GM18951 (cell line): ENCODE measurements at regions not wholly inside any gene's neighbourhood (a gene's known extent, or its start where the extent isn't known, plus 50 kb on each side); places are given as distances from the start of the nearest gene placed in this dataset.

ENCODE experiments used
- POLR2A ChIP-seq: IDR thresholded peaks from 4 replicates; pipeline ENCODE4 v1.6.1; 2011; ENCODE audit warnings: mild to moderate bottlenecking; ENCODE audit not compliant: insufficient read length, insufficient read depth; ENCODE audit errors: extremely low read depth
- in situ Hi-C: fragments of 300-500 bp; cut with MboI; formaldehyde crosslinking; loops from one replicate; pipeline ENCODE4 v1.12.0; 2022; ENCODE audit warnings: low sequenced_read_pairs, mixed read lengths, inconsistent platforms; ENCODE audit not compliant: unreplicated experiment

DNA sequence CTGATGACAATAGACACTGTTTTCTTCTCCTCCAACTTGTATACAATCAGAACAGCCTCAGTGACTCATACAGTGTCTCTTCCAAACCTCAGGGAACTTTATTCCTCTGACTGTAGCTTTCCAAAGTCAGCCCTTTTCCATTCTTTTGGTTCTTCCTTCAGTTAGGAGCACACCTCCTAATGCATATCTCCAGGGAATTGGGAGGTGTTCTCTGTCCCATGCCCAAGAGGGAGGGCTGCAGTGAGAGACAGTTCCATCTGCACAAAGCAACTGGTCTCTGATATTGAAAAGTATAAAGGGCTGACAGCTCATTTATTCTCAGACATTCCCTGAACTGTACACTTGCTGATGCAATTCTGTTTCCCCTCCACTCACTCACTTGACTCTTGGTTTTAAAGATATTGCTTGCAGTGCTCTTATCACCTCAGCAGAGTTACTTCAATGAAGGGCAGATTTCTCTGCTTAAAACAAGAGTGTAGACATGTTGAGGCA lies 337.8 kb upstream of the TBC1D5 start:
- in situ Hi-C loops: no loop called here
- no peak for TF ChIP-seq POLR2A

DNA sequence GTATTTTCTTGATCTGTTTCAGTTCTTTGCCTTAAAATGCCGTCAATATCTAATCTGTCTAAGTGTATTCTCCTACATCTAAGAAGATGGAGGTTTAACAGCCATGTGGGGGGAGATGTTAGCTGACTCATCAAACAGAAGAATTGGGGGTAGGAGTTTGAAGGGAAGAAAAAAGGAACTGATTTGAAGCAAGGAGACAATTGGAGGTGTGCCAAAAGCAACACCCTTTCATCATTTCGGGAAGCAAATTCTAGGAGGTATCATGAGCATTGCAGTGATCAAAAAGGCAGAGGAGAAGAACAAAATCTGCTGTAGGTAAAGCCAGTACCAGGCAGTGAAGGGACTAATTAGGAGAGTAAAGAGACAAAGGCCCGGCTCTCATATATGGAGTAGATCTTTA lies 337.3 kb upstream of the TBC1D5 start:
- in situ Hi-C loops: no loop called here
- no peak for TF ChIP-seq POLR2A

- TF ChIP-seq POLR2A: no peak
- in situ Hi-C loops: no loop called here
These were observed 336.6 kb upstream of the TBC1D5 start for GRCh38 chr3:18079062-18079461.

DNA sequence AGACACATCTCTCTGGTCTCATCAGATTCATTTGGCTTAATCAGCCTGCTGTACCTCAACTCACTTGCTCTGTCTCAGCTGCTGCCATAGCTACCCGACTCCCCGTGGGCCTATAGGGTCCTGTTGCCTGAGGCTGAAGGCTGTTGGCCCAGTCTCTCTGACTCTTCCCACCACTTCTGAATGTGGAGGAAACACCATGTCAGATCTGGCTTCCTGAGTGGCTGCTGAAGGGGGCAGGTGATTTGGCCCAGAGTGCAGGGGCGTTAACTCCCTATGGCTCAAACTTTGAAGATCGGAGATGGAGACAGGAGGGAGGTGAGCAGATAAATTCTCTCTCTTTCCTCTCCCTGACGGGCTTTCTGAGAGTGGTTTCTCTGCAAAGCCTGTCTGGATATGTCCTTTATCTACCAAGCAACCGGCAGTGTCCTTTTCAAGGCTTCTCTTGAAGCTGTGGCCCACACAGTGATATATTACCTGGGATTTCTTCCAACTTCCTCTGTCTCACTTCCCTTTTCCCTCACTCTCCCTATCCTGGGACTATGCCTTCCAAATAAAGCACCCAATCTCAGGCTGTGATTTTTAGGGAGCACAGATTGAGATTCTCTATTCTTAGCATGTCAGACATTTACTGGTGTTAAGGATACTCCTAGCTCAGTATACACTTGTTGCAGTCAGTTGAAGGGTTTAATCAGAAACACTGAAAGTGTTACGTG lies 334.9 kb upstream of the TBC1D5 start:
- in situ Hi-C loops: no loop called here
- no peak for TF ChIP-seq POLR2A

- no peak for TF ChIP-seq POLR2A
- in situ Hi-C loops: no loop called here
These were observed 333.9 kb upstream of the TBC1D5 start for GRCh38 chr3:18076301-18076700.

GRCh38 chr3:18075799-18076198 lies 333.4 kb upstream of the TBC1D5 start:
- in situ Hi-C loops: no loop called here
- no peak for TF ChIP-seq POLR2A

GRCh38 chr3:18071833-18072232 lies 329.4 kb upstream of the TBC1D5 start:
- in situ Hi-C loops: no loop called here
- TF ChIP-seq POLR2A: no peak

- no peak for TF ChIP-seq POLR2A
- in situ Hi-C loops: no loop called here
These were observed 328.5 kb upstream of the TBC1D5 start for GRCh38 chr3:18070944-18071343.

DNA sequence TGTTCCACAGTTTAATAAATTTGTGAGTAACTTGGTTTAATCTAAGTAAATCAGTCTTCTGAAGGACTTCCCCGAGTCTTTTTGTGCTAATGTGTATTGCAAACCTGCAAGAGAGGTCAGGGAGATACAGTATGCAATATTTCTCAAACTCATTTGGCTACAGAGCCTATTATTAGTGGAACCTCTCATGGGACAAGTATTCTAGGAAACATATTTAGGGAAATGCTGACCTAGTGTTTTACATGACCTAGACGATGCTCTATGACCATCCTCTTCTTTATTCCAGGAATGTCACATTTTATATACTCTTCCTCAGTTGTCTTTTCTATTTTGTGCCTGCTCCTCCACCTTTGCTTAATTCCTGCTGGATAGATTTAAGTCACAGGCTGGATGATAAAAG lies 327.8 kb upstream of the TBC1D5 start:
- TF ChIP-seq POLR2A: no peak
- in situ Hi-C loops: no loop called here

DNA sequence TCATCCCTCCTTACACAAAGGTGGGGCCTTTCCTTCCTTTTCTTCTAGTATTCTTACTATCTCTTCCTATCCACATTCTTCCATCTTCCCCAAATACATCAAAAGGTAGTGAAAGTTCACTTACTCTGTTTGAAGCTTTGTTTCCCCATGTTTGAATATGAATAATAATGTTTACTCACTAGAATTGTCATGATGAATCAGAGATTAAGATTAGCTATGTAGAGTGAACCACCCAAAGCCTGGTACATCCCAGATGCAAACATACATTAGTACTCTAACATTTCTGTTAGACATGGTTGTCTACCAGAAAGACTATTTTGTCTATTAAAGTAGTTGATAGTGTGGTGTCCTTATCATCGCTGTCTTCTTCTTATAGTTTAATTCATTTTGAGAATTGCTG lies 327.1 kb upstream of the TBC1D5 start:
- no peak for TF ChIP-seq POLR2A
- in situ Hi-C loops: no loop called here

GRCh38 chr3:18066899-18067582 lies 324.6 kb upstream of the TBC1D5 start:
- TF ChIP-seq POLR2A: no peak
- in situ Hi-C loops: no loop called here

DNA sequence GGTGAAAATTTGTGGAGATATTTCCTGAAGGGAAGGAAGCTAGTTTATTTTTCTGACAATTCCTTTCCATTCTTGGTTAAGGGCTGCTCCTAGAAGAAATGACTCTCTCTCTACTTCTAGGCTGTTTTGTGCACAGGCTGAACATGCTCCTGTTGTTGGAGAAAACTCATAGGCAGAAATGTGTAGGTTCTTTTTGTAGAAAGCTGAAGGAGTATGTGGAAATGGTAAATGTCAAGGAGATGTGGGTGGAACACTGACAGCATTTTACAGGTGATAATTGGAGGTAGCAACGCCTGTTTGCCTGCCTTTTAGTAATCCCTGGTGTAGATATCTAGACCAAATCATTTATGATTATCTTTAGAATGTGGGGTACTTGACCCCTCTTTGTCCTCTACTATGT lies 322.2 kb upstream of the TBC1D5 start:
- TF ChIP-seq POLR2A: no peak
- in situ Hi-C loops: no loop called here

GRCh38 chr3:18062657-18063025 lies 320.2 kb upstream of the TBC1D5 start:
- TF ChIP-seq POLR2A: no peak
- in situ Hi-C loops: no loop called here
